HepG2 (cell line): ENCODE measurements at regions not wholly inside any gene's neighbourhood (a gene's known extent, or its start where the extent isn't known, plus 50 kb on each side); places are given as distances from the start of the nearest gene placed in this dataset.

Experiments
- ATAC-seq: fragments of 200-7000 bp; cut with Tn5 transposase; 3 replicates; pipeline ENCODE4 v1.9.1; 2020; ENCODE audit warnings: mild to moderate bottlenecking, moderate library complexity
- BruUV-seq: library from RNA; stranded (reverse); fragments of 400-500 nt; replicated peaks from 2 replicates; lab custom pipeline; 2021; lab: Mats Ljungman, UMichigan
- CTCF ChIA-PET: fragments of 300-600 bp; formaldehyde crosslinking; extraction: SDS; loops from one replicate; lab custom pipeline; 2021; ENCODE audit warnings: low total read pairs, inconsistent platforms, low intra/inter-chr PET ratio; lab: Yijun Ruan, JAX
- POLR2A ChIA-PET: fragments of 350-600 bp; sonication (Branson Sonifier 250); formaldehyde crosslinking; loops from one replicate; lab custom pipeline; 2020; ENCODE audit warnings: antibody characterized with exemption, inconsistent platforms; lab: Yijun Ruan, JAX
- DNase-seq: peaks from one replicate; pipeline ENCODE4 v3.0.0-alpha.2; 2015; ENCODE audit warnings: low spot score
- FAIRE-seq: peaks from 3 replicates; lab custom pipeline; 2011; peaks lifted over from hg19 to GRCh38; lab: Jason Lieb, UNC
- H2AFZ ChIP-seq: one replicate; pipeline ENCODE4 v1.6.1; 2011; ENCODE audit warnings: low read length, inconsistent platforms
- H3K27ac ChIP-seq: fragments of 300-600 bp; 3 replicates; pipeline ENCODE4 v1.8.0; 2011; ENCODE audit warnings: mixed run types, mild to moderate bottlenecking, mixed read lengths, low read length, inconsistent platforms; ENCODE audit not compliant: insufficient read depth; ENCODE audit errors: extremely low read length
- H3K27me3 ChIP-seq, 2 experiments: fragments of 200-600 bp in 1 of 2; 2 replicates in 1 of 2; 3 replicates in 1 of 2; pipeline versions ENCODE4 v1.6.0 to v1.8.0; 2011; ENCODE audit warnings: low read length in 2 of 2, mild to moderate bottlenecking in 2 of 2, moderate library complexity in 2 of 2, inconsistent platforms in 1 of 2; ENCODE audit not compliant: insufficient read depth in 2 of 2, control insufficient read depth in 1 of 2
- H3K36me3 ChIP-seq, 2 experiments: fragments of 200-600 bp in 1 of 2; replicated peaks in 1 of 2; 2 replicates in 1 of 2; 3 replicates in 1 of 2; pipeline versions ENCODE4 v1.5.1 to v1.8.0; 2011; ENCODE audit warnings: low read length in 2 of 2, inconsistent platforms in 1 of 2; ENCODE audit not compliant: insufficient read depth in 2 of 2, control insufficient read depth in 1 of 2
- H3K4me1 ChIP-seq: 2 replicates; pipeline ENCODE4 v1.5.1; 2012; ENCODE audit warnings: low read length, inconsistent platforms; ENCODE audit not compliant: insufficient read depth
- H3K4me2 ChIP-seq: 2 replicates; pipeline ENCODE4 v1.6.0; 2011; ENCODE audit warnings: low read depth, low read length, inconsistent platforms
- H3K4me3 ChIP-seq, 3 experiments: fragments of 200-600 bp in 1 of 3; sonication (generic), shearing (Covaris generic) in 1 of 3; replicated peaks in 1 of 3; 2 replicates each; pipeline ENCODE4 v1.5.1; 2011 to 2016; ENCODE audit warnings: low read length in 3 of 3, inconsistent platforms in 2 of 3, low read depth in 2 of 3, mild to moderate bottlenecking in 2 of 3, control low read depth in 1 of 3, mixed read lengths in 1 of 3; ENCODE audit not compliant: insufficient read depth in 1 of 3
- H3K79me2 ChIP-seq: one replicate; pipeline ENCODE4 v1.6.1; 2011; ENCODE audit warnings: low read length, inconsistent platforms; ENCODE audit not compliant: insufficient read depth
- H3K9ac ChIP-seq: 2 replicates; pipeline ENCODE4 v1.6.0; 2011; ENCODE audit warnings: mild to moderate bottlenecking, low read depth, low read length, inconsistent platforms; ENCODE audit not compliant: insufficient read depth
- H3K9me3 ChIP-seq: 2 replicates; pipeline ENCODE4 v1.5.1; 2012; ENCODE audit warnings: mild to moderate bottlenecking, low read length
- H4K20me1 ChIP-seq: 2 replicates; pipeline ENCODE4 v1.6.0; 2011; ENCODE audit warnings: inconsistent platforms, mild to moderate bottlenecking, low read length, moderate library complexity; ENCODE audit not compliant: insufficient read depth
- ATRX ChIP-seq: sonication (generic); formaldehyde crosslinking; IDR thresholded peaks from 2 replicates; pipeline ENCODE4 v1.4.0; 2020; ENCODE audit warnings: missing genetic modification reagents, borderline replicate concordance
- MBD4 ChIP-seq: IDR thresholded peaks from 2 replicates; pipeline ENCODE4 v1.6.1; 2012; ENCODE audit warnings: low read length, inconsistent platforms, borderline replicate concordance
- SRF ChIP-seq: IDR thresholded peaks from 2 replicates; pipeline ENCODE4 v1.6.1; 2011; ENCODE audit warnings: mild to moderate bottlenecking, low read depth, low read length, moderate library complexity
- TAF15 ChIP-seq: fragments of 200-400 bp; formaldehyde crosslinking; IDR thresholded peaks from one replicate; pipeline ENCODE4 v1.6.1; 2018; ENCODE audit warnings: mild to moderate bottlenecking, low read depth, low read length; ENCODE audit not compliant: poor library complexity, severe bottlenecking
- XRCC5 ChIP-seq: fragments of 200-400 bp; formaldehyde crosslinking; optimal IDR thresholded peaks from 2 replicates; pipeline ENCODE3; 2017; ENCODE audit warnings: mild to moderate bottlenecking, low read length
- ZNF101 ChIP-seq: sonication (generic); formaldehyde crosslinking; IDR thresholded peaks from 2 replicates; pipeline ENCODE4 v1.4.0; 2020; ENCODE audit warnings: mild to moderate bottlenecking, low read depth, missing genetic modification reagents, borderline replicate concordance
- WGBS: methylation state at CpG from one replicate; pipeline ENCODE4 v1.1.6; 2017; ENCODE audit warnings: low lambda C conversion rate; 5-methylcytosine and 5-hydroxymethylcytosine counted together
- in situ Hi-C: cut with HindIII; loops from 2 replicates; pipeline ENCODE4 v1.10.0; 2017; ENCODE audit warnings: low pct_unique_long_range_greater_than_20kb; ENCODE audit not compliant: extremely low pct_ligation_motif_present
- intact Hi-C: fragments of 100-400 bp; cut with micrococcal nuclease; formaldehyde crosslinking; loops from one replicate; pipeline ENCODE4 v1.10.0; 2022; ENCODE audit not compliant: unreplicated experiment
- TF ChIP-seq, protein P1 (sequence below): IDR thresholded peaks from 2 replicates; pipeline ENCODE4 v1.6.1; 2012; ENCODE audit warnings: low read length, improper control_type of control experiment
- TF ChIP-seq, protein P2 (sequence below): sonication (generic); formaldehyde crosslinking; IDR thresholded peaks from 2 replicates; pipeline ENCODE4 v1.8.1; 2023; ENCODE audit warnings: missing genetic modification reagents, inconsistent platforms, borderline replicate concordance

DNA sequence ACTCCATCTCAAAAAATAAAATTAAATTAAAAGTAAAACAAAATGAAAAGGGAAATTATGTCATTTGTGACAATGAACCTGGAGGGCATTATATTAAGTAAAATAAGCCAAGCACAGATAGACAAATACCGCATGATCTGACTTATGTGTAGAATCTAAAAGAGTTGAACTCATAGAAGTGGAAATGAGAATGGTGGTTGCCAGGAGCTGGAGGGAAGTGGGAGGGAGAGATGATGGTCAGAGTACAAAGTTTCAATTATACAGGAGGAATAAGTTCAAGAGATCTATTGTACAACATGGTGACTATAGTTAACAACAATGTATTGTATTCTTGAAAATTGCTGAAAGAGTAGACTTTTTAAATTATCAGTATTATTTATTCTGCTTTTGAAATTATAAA is 183.4 kb downstream of the ID4 start:
- no peaks in the 10 kb centered on the region for H4K20me1 ChIP-seq
- CTCF ChIA-PET, result no interaction called here
- H3K27ac ChIP-seq, result no peak overlapping the region
- no peak for DNase-seq
- no peak overlapping the region for H3K4me3 ChIP-seq
- no TSS peak for BruUV-seq
- no peaks in the 10 kb centered on the region for H3K9me3 ChIP-seq
- in situ Hi-C loops, result no loop called here
- ATAC-seq, result no peak
- intact Hi-C loops, result no loop called here
- POLR2A ChIA-PET, result no interaction called here
- H3K79me2 ChIP-seq, result no peaks in the 10 kb centered on the region
- H3K9ac ChIP-seq, result no peak overlapping the region
- no peak for FAIRE-seq
- no peak overlapping the region for H3K4me2 ChIP-seq
- H3K36me3 ChIP-seq, result no peaks in the 10 kb centered on the region
- no peaks in the 10 kb centered on the region; a peak in 1 of 5 replicates for H3K27me3 ChIP-seq
- no peak for TF ChIP-seq XRCC5
- TF ChIP-seq SRF, result no peak
- no peak for TF ChIP-seq ZNF101 (CRISPR knock-in tag)
- TF ChIP-seq, protein P1, sequence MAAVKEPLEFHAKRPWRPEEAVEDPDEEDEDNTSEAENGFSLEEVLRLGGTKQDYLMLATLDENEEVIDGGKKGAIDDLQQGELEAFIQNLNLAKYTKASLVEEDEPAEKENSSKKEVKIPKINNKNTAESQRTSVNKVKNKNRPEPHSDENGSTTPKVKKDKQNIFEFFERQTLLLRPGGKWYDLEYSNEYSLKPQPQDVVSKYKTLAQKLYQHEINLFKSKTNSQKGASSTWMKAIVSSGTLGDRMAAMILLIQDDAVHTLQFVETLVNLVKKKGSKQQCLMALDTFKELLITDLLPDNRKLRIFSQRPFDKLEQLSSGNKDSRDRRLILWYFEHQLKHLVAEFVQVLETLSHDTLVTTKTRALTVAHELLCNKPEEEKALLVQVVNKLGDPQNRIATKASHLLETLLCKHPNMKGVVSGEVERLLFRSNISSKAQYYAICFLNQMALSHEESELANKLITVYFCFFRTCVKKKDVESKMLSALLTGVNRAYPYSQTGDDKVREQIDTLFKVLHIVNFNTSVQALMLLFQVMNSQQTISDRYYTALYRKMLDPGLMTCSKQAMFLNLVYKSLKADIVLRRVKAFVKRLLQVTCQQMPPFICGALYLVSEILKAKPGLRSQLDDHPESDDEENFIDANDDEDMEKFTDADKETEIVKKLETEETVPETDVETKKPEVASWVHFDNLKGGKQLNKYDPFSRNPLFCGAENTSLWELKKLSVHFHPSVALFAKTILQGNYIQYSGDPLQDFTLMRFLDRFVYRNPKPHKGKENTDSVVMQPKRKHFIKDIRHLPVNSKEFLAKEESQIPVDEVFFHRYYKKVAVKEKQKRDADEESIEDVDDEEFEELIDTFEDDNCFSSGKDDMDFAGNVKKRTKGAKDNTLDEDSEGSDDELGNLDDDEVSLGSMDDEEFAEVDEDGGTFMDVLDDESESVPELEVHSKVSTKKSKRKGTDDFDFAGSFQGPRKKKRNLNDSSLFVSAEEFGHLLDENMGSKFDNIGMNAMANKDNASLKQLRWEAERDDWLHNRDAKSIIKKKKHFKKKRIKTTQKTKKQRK, result no peak
- no peak for TF ChIP-seq ATRX (CRISPR knock-in tag)
- TF ChIP-seq, all 625 proteins: peak for 0
- no peaks in the 10 kb centered on the region for H3K4me1 ChIP-seq
- no peak overlapping the region for H2AFZ ChIP-seq
- WGBS, result 36% methylated on average over 1 of the region's 1 CpG

DNA sequence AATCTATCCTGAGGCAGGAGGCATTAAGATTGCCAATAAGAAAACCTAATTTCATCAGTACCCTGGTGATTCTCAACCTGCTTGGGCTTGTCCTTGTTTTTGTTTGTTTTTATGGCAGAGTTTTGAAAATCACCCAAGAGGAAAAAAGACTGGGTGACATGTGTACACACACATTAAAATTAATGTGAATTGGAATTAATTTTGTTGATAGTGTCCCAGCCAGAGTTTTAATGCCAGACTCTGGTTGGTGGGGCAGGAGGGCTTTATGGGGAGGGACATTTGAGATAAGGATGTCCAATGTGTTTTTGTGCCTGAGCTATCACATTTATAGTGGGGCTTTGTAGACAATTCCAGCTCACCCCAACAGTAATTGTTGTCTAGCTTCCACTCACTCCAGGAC is 184.6 kb downstream of the ID4 start:
- Histone ChIP-seq H3K27me3 (no peaks in the 10 kb centered on the region; a peak in 1 of 5 replicates), H3K27ac (no peak overlapping the region), H3K36me3 (no peaks in the 10 kb centered on the region), H3K4me1 (no peaks in the 10 kb centered on the region), H3K79me2 (no peaks in the 10 kb centered on the region), H3K9me3 (no peaks in the 10 kb centered on the region), H3K9ac (no peak overlapping the region), H3K4me2 (no peak overlapping the region), H3K4me3 (no peak overlapping the region), H2AFZ (no peak overlapping the region), H4K20me1 (no peaks in the 10 kb centered on the region)
- no TSS peak for BruUV-seq
- CTCF ChIA-PET, result no interaction called here
- DNase-seq (no peak), FAIRE-seq (no peak), ATAC-seq (no peak)
- in situ Hi-C loops, result no loop called here
- TF ChIP-seq TAF15 (no peak), MBD4 (no peak)
- TF ChIP-seq, protein P2, sequence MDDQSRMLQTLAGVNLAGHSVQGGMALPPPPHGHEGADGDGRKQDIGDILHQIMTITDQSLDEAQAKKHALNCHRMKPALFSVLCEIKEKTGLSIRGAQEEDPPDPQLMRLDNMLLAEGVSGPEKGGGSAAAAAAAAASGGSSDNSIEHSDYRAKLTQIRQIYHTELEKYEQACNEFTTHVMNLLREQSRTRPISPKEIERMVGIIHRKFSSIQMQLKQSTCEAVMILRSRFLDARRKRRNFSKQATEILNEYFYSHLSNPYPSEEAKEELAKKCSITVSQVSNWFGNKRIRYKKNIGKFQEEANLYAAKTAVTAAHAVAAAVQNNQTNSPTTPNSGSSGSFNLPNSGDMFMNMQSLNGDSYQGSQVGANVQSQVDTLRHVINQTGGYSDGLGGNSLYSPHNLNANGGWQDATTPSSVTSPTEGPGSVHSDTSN (CRISPR knock-in tag), result no peak
- intact Hi-C loops, result no loop called here
- POLR2A ChIA-PET, result no interaction called here
